Skeletal muscle cell (primary cell): ENCODE measurements at regions not wholly inside any gene's neighbourhood (a gene's known extent, or its start where the extent isn't known, plus 50 kb on each side); places are given as distances from the start of the nearest gene placed in this dataset.
"Not testable (repeated sequence)": the region's sequence is repeated elsewhere in the genome, so short reads cannot be mapped to it uniquely, and the experiment has no call there.

ENCODE experiments used
- DNase-seq: peaks from one replicate; pipeline ENCODE4 v3.0.0-alpha.2; 2010; ENCODE audit warnings: low read depth
- H3K4me3 ChIP-seq: 2 replicates; pipeline ENCODE4 v1.5.1; 2011; ENCODE audit warnings: low read depth, mild to moderate bottlenecking, control low read depth, low read length, moderate library complexity

DNA sequence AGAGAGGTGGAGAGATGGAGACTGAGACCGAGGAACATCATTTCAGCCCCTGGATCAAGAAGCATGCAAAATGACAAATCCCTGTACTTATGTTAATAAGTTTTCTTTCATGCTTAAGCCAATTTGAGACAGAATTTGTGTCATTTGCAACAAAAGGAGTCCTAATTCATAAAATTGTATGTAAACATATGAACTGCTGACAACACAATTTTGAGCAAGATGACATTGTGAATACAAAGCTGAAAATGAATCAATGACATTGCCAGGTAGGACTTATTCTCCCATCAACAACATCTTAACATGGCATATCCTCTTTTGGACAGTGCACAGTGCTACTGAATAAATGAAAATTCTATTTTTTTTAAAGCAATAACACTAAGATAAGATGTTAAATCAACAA, 264.0 kb downstream of the WDR11 start:
- no peak overlapping the region for H3K4me3 ChIP-seq
- no peak for DNase-seq

DNA sequence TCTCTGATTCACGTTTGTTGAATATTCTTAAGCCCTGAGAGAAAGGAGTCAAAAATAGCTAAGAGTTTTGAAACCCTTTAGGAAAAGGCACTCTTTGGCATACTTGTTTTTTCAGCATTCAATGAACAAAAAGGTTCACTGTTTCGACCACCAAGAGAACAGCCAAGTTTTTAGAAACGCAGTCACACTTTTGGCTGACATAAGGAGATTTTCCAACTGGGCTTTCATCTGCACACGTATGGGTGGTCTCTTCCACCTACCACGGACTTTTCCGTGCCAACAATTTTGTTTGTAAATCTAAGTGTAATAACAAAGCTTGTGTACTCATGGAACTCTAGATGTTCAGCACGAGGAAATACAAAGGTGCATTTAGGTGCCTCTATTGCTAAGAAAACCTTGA, 270.3 kb downstream of the WDR11 start:
- no peak for DNase-seq
- H3K4me3 ChIP-seq = no peak overlapping the region

DNA sequence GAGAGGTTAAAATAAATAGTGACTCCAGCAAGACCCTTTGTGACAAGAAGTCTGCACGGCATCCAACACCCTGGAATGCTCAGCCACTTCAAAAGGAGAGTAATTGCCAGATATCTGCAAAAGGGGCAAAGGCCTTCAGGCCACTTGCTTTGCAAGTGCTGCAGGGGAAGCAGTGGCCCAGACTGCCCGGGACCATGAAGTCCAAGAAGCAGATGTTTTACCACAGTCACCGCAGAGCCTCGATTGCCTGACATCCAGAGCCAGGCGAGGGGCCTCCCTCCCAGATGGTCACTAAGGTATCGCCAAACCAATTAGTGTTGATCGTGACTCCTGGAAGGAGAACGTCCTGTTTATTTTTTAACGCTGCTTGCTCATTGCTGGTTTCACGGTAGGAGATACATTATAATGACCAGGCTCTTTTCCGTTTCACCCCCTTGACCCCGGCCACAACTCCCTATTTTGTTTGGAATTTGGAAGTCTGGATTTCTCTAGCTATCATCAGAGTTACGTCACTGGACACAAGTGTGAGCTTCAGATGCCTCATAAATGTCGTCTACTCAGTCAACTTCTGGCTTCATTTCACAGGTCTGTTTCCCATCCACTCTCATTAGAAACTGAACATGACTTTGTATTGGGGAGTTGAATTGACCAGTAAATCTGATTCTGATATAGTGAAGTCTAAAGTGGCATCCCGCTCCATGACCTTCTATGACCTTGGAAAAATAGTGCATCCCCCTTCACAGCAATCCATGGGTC, 276.2 kb downstream of the WDR11 start:
- no peak overlapping the region for H3K4me3 ChIP-seq
- no peak for DNase-seq

DNA sequence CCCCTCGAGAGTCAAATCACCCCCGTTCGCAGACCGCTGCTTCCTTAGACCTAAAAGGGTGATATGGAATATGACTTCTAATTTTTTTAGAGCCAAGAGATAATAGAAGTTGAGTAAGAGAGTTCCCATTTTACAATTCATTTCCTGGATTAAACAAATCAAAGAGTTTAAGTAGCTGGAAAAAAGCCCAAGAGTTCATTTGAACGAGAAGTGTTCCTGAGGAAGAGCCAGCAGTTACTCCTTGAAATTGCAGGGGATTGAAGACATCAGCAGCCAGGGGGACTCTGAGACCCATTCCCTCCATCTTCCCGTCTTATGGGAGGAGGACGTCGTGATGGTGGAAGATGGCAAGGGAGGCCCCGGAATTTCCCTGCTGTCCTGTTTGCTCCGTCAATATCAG, 277.0 kb downstream of the WDR11 start:
- no peak for DNase-seq
- no peak overlapping the region for H3K4me3 ChIP-seq

DNA sequence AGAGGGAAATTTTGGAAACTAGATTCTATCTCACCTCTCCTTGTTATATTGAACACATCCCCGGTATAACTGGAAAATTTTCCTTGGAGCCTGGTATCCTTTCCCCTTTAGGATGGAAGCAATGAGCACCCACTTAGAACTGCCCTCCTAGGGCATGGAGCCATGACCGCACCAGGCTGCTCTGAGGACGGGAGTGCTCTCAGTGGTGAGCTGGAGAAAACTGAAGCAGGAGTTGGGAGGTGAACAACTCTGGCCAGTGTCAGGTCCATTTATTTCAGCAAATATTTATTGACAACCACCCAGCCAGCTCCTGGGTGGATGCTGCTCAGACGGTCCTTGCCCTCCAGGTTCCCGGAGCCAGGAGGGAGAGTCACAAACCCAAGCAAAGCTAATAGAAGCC, 278.1 kb downstream of the WDR11 start:
- no peak for DNase-seq
- H3K4me3 ChIP-seq = no peak overlapping the region

DNA sequence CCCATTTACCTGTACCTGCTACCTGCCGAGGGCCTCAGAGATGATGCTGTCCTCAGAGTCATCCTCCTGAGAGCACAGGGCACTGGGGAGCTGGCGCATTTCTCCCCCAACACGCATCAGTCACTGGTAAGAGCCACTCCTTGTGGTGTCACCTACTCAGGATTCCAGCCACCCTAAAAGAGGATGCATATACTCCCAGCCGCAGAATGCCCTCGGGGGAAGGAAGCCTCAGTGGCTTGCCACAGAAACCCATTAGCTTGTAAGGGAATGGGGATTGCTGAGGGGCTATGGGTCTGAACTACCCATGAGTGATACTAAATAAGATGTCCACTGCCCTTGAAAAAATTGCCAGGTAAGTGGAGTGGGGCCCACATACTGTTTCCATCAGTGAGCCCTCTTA, 279.2 kb downstream of the WDR11 start:
- no peak for DNase-seq
- no peak overlapping the region for H3K4me3 ChIP-seq

DNA sequence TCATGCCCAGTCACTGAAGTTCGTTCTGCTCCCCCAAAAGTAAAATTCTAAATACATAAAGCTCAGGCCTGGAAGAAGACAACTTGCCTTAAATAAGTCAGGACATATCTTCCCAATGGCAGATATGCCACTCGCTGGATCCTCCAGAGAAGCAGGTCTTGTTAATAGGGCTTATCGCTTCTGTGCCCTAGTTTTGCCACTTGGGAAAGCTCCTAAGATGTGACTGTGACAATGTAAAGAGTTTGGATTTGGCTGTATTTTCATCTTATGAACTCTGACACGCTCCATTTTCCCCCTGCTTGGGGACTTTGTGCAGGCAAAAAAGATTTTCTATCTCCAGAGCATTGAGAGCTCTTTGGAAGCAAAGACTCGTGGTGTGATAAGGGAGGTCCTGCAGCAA, 279.9 kb downstream of the WDR11 start:
- no peak for DNase-seq
- H3K4me3 ChIP-seq = no peak overlapping the region

DNA sequence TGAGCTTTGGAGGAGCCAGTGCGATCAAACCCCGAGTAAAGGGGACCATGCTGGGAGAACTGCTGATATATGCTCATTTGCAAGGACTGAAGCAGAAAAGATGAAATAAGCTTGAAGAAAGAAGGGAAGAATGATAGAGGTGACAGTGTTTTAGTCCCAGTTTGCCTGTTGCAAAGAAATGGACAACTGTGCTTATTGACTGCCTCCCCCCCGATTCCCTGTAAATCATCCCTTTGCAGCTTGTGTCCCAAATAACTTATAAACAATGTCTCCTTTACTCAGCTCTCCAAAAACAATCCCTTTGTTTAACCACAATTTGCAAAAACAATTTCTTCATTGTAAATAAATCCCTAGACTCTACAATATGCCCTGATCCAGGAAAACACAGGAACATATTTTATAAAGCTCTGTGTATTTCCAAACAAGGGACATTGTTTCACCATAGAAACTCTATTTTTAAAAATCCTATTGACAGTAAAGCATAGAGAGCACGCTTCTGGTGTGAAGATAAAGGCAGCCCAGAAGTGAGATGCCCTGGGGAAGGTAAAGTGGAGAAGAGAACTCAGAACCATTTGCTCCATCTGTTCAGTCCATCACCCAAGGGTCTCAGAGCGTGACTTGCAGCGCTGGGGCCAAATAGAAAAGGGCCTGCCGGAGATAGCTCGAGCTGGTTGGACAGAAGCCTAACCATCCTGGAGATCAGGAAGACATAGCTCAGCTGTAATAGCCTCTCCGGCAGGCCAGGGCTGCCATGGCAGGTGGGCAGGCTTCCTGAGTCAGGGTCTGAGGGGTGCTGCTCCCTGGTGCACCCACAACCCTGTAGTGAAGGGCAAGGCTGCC, 280.5 kb downstream of the WDR11 start:
- no peak for DNase-seq
- H3K4me3 ChIP-seq = no peak overlapping the region

DNA sequence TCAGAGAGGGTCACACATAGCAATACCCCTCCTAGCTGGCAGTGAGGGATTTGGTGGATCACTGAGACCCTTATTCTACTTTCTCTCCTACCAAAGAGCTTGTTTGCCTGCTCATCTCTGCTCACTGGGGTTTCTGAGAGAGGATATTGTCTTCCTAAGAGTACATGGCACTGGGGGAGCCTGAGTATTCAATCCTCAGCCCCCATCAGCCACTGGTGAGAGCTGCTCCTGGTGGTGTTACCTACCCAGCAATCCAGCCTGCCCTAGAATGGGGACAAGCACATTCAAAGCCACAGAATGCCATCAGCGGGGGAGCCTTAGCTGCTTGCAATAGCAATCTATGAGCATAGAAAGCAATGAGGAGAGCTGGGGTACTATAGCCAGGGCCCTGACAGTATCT, 281.1 kb downstream of the WDR11 start:
- DNase-seq = no peak

DNA sequence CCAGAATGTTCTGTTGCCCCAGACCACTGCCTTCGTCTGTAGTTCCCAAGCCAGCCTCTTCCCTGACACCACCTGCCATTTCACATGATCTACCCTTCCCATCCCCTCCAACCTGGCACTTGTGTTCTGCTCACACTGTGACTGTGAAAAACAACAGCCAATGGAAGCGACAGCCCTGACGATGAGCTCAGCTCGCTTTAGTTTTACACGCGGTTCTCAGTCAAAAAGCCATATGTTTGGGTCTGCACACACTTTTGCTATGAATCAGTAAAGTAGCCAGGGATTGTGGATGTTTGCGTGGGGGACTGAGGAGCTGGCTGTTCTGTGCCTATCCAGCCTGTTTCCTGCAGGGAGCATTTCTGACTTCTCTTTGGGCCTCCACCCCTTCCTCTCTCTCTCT, 282.7 kb downstream of the WDR11 start:
- no peak overlapping the region for H3K4me3 ChIP-seq
- DNase-seq = no peak

More for the DNA sequence above, 281.1 kb downstream of the WDR11 start:
- H3K4me3 ChIP-seq = no peak overlapping the region

DNA sequence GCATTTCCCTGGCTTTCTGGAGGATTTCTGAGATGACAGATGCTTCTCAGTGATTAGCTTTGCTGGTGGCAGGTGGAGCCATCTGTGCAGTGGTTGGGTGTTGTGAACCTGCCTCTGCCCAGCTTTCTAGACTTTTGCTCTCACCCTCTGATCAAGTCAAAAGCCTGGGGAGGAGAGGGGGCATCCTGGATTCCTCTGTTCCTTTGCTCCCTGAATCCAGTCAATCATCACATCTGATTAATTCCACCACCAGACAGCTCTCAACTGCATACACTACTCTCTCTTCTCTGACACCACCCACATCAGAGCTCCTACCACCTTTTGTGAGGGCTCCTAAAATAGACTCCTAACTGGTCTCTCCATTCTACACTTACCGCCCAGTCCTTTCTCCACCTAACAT, 283.5 kb downstream of the WDR11 start:
- no peak for DNase-seq
- no peak overlapping the region for H3K4me3 ChIP-seq

DNA sequence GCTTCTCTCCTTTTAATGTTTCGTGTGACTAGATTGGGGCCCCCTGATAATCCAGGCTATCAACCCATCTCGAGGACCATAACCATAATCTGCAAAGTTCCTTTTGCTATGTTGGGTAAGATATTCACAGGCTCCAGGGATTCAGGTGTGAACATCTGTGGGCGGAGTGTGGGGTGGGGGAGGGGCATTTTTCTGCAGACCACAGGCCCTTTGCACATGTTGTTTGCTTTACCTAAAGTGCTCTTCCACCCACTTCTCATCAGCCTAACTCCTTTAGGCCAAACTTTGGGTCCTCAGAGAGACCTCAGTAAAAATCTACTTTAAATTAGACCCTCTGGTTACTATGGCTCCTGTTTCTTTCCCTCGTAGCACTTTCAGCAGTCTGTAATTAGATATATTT, 284.4 kb downstream of the WDR11 start:
- no peak overlapping the region for H3K4me3 ChIP-seq
- no peak for DNase-seq

DNA sequence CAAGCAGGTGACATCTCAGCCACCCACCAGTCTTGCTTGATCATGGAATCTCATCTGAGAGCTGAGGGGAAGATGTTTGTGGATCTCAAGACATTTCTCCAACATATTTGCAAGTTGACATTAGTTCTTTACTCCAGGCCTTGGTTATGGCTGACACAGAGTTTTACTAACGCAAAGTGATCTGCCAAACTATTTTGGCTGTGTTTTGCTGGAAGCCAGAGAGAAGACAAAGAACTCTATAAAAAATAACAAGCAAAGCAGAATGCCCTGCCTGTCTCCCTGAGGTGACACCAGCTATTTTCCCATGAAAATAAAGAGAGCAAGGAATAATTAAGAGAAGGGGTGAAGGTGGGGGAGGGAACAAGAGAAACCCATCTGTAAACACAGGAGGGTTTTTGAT, 286.4 kb downstream of the WDR11 start:
- DNase-seq = no peak
- no peak overlapping the region for H3K4me3 ChIP-seq

DNA sequence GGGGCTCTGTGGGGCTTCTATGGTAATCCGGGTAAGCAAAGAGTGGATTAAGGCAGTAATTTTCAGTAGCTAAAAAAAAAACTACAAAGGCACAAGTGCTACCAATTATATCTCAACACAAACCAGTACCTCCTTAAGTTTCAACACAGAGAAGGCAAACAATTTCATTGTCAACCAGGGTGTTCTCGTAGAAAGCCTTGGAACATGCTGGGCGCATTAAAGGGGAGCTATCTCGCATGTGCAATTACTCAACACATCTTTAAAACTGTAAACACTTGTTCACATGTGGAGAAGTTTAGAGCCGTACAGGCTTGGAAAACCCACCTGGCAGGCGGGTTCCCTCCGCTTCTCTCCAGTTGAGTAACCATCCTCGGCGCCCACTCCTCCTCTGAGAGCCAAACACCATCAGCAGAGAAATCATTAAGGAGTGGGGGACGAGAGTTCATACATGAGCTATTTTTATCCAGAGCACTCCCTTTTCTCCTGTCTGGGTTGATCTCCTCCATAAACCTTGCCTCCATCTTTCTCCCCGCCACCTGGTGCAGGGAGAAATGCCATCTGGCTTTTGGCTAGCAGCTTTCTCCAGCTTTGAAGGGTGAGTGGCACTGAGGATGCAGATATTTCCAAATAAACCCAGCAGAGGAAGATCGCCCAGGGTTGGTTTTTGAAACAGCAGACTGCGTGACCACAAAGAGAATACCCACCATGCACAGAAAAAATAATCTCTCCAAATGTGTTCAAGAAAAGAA, 287.1 kb downstream of the WDR11 start:
- H3K4me3 ChIP-seq = no peak overlapping the region
- DNase-seq = no peak

DNA sequence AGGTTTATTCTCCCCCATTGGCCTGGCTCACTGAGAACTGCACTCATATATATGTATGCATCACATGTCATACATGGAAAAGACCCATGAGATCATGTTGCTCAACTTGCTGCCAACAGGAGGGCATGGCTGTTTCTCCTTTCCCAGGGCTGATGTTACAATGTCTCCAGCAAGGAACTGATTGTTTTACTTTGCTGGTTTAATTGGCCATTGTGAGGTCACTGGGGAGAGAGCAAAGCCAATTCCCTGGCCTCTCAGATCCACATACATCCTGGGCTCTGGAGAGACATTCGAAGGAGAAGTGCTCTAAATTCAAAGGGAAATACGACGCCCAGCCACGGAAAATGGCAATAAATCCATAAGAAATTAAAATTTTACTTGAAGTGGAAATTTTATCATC, 287.8 kb downstream of the WDR11 start:
- H3K4me3 ChIP-seq = no peak overlapping the region
- DNase-seq = no peak

DNA sequence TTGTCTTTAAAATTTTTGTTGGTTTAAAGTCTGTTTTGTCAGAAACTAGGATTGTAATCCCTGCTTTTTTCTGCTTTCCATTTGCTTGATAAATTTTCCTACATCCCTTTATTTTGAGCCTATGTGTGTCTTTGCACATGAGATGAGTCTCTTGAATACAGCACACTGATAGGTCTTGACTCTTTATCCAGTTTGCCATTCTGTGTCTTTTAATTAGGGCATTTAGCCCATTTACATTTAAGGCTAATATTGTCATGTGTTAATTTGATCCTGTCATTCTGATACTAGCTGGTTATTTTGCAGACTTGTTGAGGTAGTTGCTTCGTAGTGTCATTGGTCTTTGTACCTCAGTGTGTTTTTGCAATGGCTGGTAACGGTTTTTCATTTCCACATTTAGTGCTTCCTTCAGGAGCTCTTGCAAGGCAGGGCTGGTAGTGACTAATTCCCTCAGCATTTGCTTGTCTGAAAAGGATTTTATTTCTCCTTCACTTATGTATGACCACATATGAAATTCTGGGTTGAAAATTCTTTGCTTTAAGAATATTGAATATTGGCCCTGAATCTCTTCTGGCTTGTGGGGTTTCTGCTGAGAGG, 294.7 kb downstream of the WDR11 start:
- DNase-seq = not testable (repeated sequence)

DNA sequence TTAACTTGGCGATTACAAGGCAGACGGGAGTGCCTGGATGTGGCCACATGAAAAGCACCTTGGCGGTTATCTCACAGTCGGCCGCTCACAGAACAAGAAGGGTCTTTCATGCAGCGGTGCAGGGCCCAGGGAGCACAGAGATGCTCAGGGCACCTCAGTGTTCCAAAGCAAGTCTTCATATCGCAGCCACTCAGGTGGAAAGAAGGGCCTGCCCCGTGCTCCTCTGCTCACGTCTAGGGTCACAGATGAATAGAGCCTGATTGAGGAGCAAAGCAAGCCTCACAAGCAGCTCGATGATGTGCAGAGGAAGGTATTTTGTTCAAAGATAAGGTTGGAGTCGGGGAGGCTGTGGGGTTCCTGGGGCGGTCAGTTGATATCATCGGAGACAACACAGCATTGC, 297.8 kb downstream of the WDR11 start:
- no peak overlapping the region for H3K4me3 ChIP-seq
- no peak for DNase-seq

More for the DNA sequence above, 294.7 kb downstream of the WDR11 start:
- not testable (repeated sequence) for H3K4me3 ChIP-seq

DNA sequence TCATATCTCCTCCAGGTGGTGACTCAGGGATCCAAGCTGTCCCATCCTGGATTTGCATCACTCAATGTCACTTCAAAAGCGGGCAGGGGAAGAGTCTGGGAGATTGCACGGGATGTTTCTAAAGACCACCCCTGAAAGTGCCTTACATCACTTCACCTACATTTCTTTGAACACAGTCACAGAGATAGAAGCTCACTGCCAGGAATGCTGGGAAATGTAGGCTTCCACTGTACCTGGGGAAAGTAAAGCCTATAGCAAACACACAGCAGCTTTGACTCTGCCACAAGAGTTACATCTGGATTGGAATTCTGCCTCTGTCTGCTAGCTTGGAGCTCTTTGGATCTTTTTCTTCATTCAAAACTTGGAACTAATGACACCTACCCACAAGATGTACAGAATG, 300.9 kb downstream of the WDR11 start:
- H3K4me3 ChIP-seq = no peak overlapping the region
- DNase-seq = no peak

DNA sequence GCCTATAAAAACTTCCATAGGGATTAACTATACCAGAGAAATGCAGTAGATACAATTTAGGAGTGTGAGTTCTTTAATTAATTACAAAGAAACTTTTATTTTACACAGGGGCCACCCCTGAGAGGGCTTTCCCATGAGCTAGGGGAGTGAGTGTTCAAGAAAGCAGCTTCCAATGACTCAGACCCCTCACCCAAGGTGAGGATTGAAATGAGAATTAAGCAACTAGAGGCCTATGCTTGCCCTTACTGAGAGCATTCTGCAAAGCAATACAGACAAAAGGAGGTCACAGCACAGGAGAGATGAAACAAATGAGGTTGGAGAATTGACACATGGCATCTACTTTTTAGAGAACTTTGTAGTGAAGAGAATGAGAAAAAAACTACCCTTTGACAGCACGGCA, 301.8 kb downstream of the WDR11 start:
- H3K4me3 ChIP-seq = no peak overlapping the region
- DNase-seq = no peak

DNA sequence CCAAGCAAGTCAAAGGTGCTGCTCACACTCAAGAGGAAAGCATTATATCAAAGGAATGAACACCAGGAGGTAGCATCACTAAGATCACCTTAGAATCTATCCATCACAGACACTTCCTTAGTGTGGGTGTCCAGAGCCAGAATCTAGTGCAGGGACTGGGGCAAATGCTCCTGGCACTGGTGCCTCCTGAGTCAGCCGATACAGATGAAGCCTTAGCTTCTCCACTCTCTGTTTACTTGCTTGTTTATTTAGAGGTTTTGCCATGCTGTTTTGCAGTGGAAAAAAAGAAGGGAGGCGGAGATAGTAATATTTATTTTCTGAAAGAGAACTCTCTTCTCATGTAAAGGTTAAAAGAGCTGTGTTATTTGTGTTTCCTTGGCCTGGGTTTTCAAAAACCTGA, 303.1 kb downstream of the WDR11 start:
- DNase-seq = no peak
- no peak overlapping the region for H3K4me3 ChIP-seq
